ENCODE measurements at regions not wholly inside any gene's neighbourhood (a gene's known extent, or its start where the extent isn't known, plus 50 kb on each side); places are given as distances from the start of the nearest gene placed in this dataset.

DNA sequence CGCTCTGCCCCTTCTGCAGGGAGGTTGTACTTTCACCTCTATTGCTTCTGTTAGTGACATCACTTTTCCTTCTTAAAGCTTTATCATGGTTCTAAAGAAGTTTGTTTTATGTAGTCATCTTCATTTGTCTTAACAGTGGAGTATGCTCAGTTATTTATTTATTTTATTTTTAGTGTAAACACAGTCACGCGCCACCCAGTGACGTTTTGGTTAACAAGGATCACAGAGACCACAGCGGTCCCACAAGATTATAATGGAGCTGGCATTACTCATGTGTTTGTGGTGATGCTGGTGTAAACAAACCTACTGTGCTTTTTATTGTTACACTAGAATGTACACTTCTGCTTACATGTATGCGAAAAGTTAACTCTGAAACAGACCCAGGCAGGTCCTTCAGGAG lies 89.9 kb downstream of the SOX11 start:
- TF ChIP-seq, protein P1, sequence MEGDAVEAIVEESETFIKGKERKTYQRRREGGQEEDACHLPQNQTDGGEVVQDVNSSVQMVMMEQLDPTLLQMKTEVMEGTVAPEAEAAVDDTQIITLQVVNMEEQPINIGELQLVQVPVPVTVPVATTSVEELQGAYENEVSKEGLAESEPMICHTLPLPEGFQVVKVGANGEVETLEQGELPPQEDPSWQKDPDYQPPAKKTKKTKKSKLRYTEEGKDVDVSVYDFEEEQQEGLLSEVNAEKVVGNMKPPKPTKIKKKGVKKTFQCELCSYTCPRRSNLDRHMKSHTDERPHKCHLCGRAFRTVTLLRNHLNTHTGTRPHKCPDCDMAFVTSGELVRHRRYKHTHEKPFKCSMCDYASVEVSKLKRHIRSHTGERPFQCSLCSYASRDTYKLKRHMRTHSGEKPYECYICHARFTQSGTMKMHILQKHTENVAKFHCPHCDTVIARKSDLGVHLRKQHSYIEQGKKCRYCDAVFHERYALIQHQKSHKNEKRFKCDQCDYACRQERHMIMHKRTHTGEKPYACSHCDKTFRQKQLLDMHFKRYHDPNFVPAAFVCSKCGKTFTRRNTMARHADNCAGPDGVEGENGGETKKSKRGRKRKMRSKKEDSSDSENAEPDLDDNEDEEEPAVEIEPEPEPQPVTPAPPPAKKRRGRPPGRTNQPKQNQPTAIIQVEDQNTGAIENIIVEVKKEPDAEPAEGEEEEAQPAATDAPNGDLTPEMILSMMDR (IDR thresholded peaks at IDR 0.05): 0 out of 2 replicates have a peak, but pooled peaks have one; percentile 7
- no peak for TF ChIP-seq ZFX (IDR thresholded peaks at IDR 0.05; ENCODE audit: borderline replicate concordance)

Measured in 22Rv1 (cell line).